GM08714 (cell line): ENCODE measurements at regions not wholly inside any gene's neighbourhood (a gene's known extent, or its start where the extent isn't known, plus 50 kb on each side); places are given as distances from the start of the nearest gene placed in this dataset.
"Not testable (repeated sequence)": the region's sequence is repeated elsewhere in the genome, so short reads cannot be mapped to it uniquely, and the experiment has no call there.

Experiments used
- H3K4me3 ChIP-seq: fragments of 200-500 bp; sonication (Bioruptor generic); 2 replicates; pipeline ENCODE4 v1.5.1; 2014; ENCODE audit warnings: mild to moderate bottlenecking, low read length, inconsistent platforms
- ZNF274 ChIP-seq: IDR thresholded peaks from 2 replicates; pipeline ENCODE4 v1.6.1; 2012; ENCODE audit warnings: mild to moderate bottlenecking, low read depth, low read length

DNA sequence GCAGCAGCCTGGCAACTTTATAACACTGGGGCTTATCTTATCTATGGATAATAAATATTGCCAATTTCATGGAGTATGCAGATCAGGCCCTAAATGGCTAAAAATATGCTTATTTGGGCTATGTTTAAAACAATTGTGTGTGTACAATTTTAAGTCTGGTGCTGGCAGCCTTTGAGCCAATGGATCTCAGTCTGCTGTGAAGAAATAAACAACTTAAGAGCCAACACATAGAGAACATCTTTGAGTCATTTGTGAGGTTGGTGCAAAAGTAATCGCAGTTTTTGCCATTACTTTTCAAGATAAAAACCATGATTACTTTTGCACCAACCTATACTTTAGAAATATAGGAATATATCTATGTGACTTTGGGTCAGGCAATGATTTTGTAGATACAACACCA is 129.1 kb upstream of the CARMIL1 start:
- H3K4me3 ChIP-seq = no peak overlapping the region
- no peak for TF ChIP-seq ZNF274

DNA sequence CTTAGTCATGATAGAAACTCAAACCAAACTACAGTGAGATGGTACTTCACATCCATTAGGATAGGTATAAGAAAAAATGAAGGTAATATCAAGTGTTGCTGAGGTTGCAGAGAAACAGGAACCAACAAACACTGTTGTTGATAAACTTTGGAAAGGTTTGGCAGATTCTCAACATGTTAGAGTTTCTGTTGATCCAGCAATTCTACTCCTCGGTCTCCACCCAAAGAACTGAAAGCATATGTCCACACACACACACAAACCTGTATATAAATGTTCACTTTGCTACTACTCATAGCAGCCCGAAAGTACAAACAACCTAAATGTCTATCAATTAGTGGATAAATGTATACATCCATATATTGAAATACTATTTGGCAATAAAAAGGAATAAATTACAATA is 128.3 kb upstream of the CARMIL1 start:
- TF ChIP-seq ZNF274 = no peak
- H3K4me3 ChIP-seq = no peak overlapping the region

DNA sequence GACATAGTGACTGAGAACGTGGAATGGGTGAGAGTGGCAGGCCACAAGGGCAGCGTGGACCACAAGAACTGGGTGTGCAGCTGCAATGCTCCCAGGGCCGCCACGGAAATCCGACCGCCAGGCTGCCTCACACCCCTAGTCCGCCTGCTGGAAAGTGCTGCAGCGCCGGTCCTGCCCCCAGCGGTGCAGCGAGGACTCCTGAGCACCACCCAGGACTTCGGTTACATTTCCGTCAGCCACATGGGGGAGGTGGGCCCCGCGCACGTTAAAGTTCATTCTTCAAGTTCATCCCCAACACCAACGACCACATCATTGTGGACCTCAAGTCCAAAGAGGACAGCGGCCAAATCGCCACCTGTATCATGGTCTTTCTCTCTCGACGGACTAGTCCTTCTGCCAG is 126.1 kb upstream of the CARMIL1 start:
- TF ChIP-seq ZNF274 = no peak
- H3K4me3 ChIP-seq = no peak overlapping the region

DNA sequence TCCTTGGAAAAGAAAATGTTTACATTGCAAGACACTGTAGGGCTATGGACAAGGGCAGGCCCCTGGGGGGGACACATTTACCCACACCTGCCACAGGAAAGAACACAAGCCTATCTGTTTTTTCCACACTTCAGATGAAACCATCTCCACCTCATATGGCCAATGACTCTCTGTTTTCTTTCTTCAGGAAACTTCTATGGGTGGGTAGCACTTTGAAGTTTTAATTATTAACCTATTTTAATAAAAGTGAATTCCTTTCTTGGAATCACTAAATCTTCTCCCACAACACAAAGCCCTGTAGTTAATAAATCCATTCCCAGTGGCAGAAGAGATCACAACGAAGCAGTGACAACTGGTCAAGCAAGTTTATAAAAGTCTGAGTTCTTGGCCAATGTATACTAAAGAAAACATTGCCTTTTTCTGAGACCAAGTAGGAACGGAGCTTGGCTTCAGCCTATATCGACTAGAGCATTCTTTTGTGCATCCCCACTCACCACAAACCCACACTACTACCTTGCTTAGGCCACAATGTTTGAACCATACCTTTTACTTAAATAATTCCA is 125.1 kb upstream of the CARMIL1 start:
- H3K4me3 ChIP-seq = no peak overlapping the region
- TF ChIP-seq ZNF274 = no peak

DNA sequence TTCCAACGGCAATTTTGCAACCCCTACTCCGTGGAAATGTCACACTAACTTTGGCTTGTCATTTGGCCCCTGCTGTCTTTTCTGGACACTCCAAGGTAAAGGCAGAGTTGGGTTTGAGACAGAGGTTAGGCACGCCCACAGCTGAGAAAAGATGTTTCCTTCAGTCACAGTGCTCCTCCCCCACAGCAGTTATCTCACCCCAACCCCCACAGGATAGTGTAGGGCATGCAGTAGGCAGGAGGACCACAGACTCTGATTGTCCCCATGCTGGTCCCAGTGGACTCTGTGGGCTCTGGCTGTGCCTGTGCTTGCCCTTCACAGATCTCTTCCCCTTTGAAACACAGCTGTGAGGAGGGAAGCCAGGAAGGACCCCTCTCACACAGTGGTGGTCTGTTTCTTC is 124.0 kb upstream of the CARMIL1 start:
- no peak for TF ChIP-seq ZNF274
- no peak overlapping the region for H3K4me3 ChIP-seq

DNA sequence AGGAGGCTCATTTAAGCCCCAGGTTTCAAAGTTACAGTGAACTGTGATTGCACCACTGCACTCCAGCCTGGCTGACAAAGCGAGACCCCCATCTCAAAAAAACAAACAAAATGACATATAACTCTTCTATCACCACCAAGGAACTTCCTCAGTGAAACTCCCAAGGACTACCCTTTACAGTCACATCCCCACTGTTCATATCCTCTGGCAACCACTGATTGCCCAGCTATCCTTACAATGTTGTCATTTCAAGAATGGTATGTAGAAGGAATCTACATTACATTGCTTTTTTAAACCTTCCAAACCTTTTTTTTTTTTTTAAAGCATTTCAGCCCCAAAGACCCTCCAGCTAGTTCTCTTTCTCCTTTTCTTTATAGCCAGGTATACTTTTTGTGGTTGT is 123.1 kb upstream of the CARMIL1 start:
- no peak for TF ChIP-seq ZNF274
- H3K4me3 ChIP-seq = no peak overlapping the region

DNA sequence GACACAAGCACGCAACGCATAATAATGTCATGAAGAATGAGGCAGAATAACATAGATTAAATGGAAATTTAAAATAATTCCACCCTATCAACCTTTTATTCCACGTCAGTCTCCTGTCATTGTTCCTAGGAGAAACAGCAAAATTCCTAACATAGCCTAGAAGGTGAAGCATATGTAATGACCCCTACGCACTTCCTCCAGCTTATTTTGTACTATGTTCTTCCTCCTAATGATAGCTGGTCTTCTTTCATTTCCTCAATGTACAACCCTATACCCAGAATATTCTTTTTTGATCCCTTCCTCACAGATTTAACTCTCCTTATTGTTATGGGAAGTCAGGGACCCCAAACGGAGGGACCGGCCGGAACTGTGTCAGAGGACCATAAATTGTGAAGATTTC is 122.0 kb upstream of the CARMIL1 start:
- TF ChIP-seq ZNF274 = no peak
- H3K4me3 ChIP-seq = no peak overlapping the region

DNA sequence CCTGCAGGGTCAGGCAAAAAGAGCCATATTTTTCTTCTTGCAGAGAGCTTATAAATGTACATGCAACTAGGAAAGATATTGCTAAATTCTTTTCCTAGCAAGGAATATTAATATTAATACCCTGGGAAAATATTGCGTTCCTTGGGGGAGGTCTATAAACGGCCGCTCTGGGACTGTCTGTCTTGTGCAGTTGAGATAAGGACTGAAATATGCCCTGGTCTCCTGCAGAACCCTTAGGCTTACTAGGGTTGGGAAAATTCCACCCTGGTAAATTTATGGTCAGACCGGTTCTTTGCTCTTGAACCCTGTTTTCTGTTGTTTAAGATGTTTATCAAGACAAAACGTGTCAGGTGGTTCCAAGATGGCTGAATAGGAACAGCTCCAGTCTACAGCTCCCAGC is 121.3 kb upstream of the CARMIL1 start:
- no peak for TF ChIP-seq ZNF274

DNA sequence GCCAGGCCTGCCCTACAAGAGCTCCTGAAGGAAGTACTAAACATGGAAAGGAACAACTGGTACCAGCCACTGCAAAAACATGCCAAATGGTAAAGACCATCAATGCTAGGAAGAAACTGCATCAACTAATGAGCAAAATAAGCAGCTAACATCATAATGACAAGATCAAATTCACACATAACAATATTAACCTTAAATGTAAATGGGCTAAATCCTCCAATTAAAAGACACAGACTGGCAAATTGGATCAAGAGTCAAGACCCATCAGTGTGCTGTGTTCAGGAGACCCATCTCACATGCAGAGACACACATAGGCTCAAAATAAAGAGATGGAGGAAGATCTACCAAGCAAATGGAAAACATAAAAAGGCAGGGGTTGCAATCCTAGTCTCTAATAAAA is 119.0 kb upstream of the CARMIL1 start:
- H3K4me3 ChIP-seq = not testable (repeated sequence)

More for the DNA sequence above, 121.3 kb upstream of the CARMIL1 start:
- H3K4me3 ChIP-seq = no peak overlapping the region

DNA sequence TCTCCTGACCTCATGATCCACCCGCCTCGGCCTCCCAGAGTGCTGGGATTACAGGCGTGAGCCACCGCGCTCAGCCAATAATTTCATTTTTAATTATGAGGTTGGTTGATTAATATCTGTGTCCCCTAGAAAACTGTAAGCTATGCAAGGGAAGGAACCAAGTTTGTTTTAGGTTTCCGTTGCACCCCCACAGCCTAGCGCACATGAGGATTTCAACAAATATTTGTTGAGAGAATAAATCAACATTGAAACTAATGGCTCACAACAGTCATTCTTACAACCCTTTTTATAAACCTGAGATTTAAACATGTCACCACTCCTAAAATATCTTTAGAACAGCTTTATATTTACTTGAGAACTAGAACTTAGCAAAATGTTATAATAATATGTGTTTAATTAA is 114.0 kb upstream of the CARMIL1 start:
- no peak overlapping the region for H3K4me3 ChIP-seq

DNA sequence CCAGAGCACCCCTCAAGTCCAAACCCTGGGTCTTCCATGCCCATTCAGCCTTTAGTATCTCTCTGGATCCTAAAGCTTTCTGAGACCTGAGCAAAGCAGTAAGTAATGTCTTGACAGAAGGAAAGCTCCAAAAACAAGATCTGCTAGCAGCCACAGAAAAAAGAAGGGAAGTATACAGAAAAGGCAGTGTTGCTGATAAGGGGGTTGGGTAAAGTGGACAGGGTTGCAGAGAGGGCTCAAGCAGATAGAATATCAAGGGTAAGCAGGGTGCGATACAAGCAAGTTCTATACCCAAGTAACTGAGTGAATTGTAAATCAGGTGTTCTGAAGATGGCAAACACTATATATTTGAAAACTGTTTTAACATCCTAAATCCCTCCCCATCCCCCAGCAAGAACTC is 113.4 kb upstream of the CARMIL1 start:
- TF ChIP-seq ZNF274 = no peak
- H3K4me3 ChIP-seq = no peak overlapping the region

More for the DNA sequence above, 114.0 kb upstream of the CARMIL1 start:
- no peak for TF ChIP-seq ZNF274

DNA sequence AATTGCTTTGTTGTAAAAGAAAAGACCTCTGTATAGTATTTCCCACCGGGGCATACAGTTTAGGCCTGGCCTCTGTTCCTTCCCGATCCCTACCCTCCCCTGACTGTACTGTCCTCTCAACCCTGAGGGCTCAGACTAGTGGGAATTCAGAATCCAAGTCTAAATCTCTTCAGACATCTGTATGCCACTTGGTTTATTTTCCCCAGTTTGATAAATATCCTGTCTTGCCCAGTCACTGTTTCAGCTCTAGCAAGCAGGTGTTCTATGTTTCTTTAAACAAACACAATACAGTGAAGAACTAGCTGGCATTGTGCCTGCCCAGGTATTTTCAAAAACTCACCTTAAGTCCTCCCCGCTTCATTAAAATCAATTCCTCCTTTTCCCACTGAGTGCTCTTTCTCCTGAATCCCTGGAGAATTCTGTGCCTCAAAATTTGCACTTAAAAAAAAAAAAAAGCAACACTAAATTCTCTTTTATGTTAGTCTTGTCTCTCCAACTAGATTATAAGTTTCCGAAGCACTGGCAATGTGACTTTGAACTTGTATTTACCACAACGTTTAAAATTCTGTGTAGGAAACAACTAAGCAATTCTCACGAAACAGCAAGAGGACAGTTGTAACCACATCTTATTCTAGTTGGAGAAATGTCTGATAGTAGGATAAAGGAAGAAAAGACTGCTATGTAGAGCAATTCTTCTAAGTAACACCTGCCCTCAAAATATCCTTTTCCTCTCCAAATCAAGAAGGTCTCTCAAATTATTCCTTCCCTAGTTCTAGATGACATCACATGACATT is 112.0 kb upstream of the CARMIL1 start:
- no peak for TF ChIP-seq ZNF274
- no peak overlapping the region for H3K4me3 ChIP-seq

DNA sequence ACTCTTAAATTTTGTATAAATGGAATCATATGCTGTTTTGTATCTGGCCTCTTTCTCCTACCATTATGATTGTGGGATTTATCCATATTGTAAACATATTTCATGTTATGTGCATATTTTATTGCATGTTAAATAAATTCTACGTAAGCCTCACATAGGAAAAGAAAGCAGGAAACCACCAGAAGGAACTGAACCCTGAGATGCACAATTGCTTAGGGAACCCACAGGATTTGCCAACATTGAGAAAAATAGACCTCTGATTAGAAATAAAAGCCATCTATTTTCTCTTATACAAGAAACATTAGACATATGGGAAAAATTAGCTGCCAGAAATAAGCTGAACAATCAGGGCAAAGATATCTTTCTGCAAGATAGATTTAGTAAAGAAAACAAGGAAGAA is 111.2 kb upstream of the CARMIL1 start:
- H3K4me3 ChIP-seq = no peak overlapping the region
- no peak for TF ChIP-seq ZNF274

DNA sequence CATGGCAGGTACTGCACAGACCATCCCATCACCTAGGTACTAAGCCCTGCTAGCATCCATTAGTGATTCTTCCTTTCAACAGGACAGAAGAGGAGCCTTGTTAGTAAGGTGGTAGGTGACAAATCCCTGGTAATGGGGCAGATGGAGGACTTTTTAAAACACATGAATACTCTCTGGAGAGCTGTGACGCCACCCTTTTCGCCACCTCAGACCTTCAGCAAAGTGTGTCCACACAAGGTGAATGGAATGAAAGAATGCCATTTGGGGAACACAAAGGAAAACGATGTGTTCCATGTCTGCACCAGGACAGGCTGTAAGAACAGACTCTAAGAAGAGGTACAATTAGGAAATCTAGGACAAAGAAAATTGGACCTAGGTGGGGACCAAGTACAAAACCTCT is 110.5 kb upstream of the CARMIL1 start:
- H3K4me3 ChIP-seq = no peak overlapping the region
- TF ChIP-seq ZNF274 = no peak

DNA sequence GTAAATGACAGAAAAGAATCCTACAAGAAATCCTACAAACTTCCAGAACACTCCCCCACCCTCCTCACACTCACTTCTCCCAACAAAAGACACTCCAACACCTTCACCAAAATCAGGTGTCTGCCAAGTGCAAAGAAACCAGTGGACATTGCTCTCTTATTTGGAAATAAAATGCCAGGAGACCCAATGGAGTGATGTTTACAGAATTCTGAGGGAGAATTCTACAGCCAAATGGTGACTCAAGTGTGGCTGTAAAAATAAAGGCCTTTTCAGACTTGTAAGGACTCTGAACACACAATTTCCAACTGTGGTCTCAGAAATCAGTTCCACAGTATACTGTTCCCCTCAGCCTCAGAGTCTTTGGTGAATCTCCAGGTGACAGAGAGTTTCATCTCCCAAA is 109.6 kb upstream of the CARMIL1 start:
- no peak for TF ChIP-seq ZNF274

DNA sequence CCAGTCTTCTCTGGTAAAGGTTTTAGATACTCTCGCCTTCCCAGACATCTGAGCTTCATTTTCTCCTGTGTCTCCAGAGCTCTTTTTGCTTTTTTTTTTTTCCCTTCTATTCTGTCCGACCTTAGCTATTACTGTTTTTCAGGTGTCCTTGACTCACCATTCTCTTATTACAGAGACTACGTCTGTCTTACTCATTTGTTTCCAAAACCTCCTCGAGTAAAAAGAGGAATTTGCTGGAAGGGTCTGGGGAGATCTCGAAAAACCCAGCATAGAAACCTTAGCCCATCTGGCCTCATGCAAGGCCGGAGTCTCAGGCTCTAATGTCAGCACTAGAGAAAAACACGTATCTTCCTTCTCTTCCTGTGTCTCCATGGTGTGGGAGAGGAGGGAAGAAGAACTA is 109.2 kb upstream of the CARMIL1 start:
- TF ChIP-seq ZNF274 = no peak
- H3K4me3 ChIP-seq = no peak overlapping the region

More for the DNA sequence above, 109.6 kb upstream of the CARMIL1 start:
- no peak overlapping the region for H3K4me3 ChIP-seq

DNA sequence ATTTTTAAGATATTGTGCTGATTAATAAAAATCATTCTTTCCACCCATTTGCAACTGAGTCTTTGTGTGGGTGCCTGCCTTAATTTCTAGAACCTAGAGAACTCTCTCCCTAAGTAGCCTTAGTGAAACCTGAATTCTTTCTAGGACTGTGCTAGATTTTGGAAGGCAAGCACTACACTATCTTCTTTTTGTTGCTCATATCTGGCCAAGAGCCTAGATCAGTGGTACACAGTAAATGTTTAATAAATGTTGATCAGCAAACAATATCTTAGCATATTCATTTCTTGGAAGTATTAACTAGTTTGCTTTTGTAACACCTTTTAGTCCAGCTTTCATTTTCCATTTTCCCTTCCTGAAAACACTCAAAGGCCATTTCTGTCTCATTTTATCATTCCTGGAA is 108.5 kb upstream of the CARMIL1 start:
- H3K4me3 ChIP-seq = no peak overlapping the region
- TF ChIP-seq ZNF274 = no peak
